ENCODE measurements at regions not wholly inside any gene's neighbourhood (a gene's known extent, or its start where the extent isn't known, plus 50 kb on each side); places are given as distances from the start of the nearest gene placed in this dataset.
"Not testable (repeated sequence)": the region's sequence is repeated elsewhere in the genome, so short reads cannot be mapped to it uniquely, and the experiment has no call there.

GRCh38 chr13:63838366-63839110 is 2422.9 kb upstream of the PCDH20 start:
- Histone ChIP-seq H3K27ac (no peak overlapping the region), H3K9ac (no peak overlapping the region), H4K20me1 (no peaks in the 10 kb centered on the region), H3K4me2 (no peak overlapping the region), H3K27me3 (no peaks in the 10 kb centered on the region), H3K4me1 (no peaks in the 10 kb centered on the region), H3K36me3 (no peaks in the 10 kb centered on the region), H3K4me3 (no peak overlapping the region), H3K9me3 (replicated peaks in 1 of 11) (peaks cover 56 to 63% (median 63%) of the 10 kb centered on the region in 11 experiments)
- no peak for TF ChIP-seq Cebpa-rat (IDR thresholded peaks at IDR 0.05)

- H3K36me3 ChIP-seq, H3K4me3 ChIP-seq, H3K9ac ChIP-seq, H3K27me3 ChIP-seq, H4K20me1 ChIP-seq, H3K27ac ChIP-seq, H3K4me2 ChIP-seq, H3K4me1 ChIP-seq: not testable (repeated sequence)
- H3K9me3 ChIP-seq (replicated peaks in 1 of 11), result peaks cover 50 to 55% (median 54%) of the 10 kb centered on the region in 11 experiments
Observed at GRCh38 chr13:63837701-63838100, 2422.1 kb upstream of the PCDH20 start.

- H3K4me1 ChIP-seq; H3K9ac ChIP-seq; H3K36me3 ChIP-seq; H3K9me3 ChIP-seq (replicated peaks in 1 of 11); H3K27me3 ChIP-seq; H3K27ac ChIP-seq; H3K4me2 ChIP-seq; H3K4me3 ChIP-seq; H4K20me1 ChIP-seq: not testable (repeated sequence)
Observed at GRCh38 chr13:63829609-63830008, 2414.0 kb upstream of the PCDH20 start.

GRCh38 chr13:63821785-63822184 is 2406.1 kb upstream of the PCDH20 start:
- not testable (repeated sequence) for H4K20me1 ChIP-seq; H3K9ac ChIP-seq; H3K9me3 ChIP-seq (replicated peaks in 1 of 11); H3K27ac ChIP-seq; H3K4me3 ChIP-seq; H3K27me3 ChIP-seq; H3K4me2 ChIP-seq; H3K36me3 ChIP-seq; H3K4me1 ChIP-seq

GRCh38 chr13:63811428-63812004 is 2395.9 kb upstream of the PCDH20 start:
- H3K27me3 ChIP-seq, H3K4me1 ChIP-seq, H4K20me1 ChIP-seq, H3K4me3 ChIP-seq, H3K4me2 ChIP-seq, H3K27ac ChIP-seq, H3K9ac ChIP-seq, H3K36me3 ChIP-seq: not testable (repeated sequence)
- H3K9me3 ChIP-seq (replicated peaks in 1 of 11), result peaks cover 0 to 11% (median 6%) of the 10 kb centered on the region in 11 experiments; a peak in 9 of 22 replicates

- not testable (repeated sequence) for H4K20me1 ChIP-seq; H3K27ac ChIP-seq; H3K36me3 ChIP-seq; H3K9me3 ChIP-seq (replicated peaks in 1 of 11); H3K4me1 ChIP-seq; H3K27me3 ChIP-seq; H3K9ac ChIP-seq; H3K4me3 ChIP-seq; H3K4me2 ChIP-seq
Observed at GRCh38 chr13:63791134-63791533, 2375.5 kb upstream of the PCDH20 start.

GRCh38 chr13:63774133-63774532 is 2358.5 kb upstream of the PCDH20 start:
- Histone ChIP-seq H3K36me3 (no peaks in the 10 kb centered on the region), H3K27me3 (no peaks in the 10 kb centered on the region), H3K4me2 (no peak overlapping the region), H3K27ac (no peak overlapping the region), H3K4me3 (no peak overlapping the region), H3K9me3 (replicated peaks in 1 of 11) (0 out of 22 replicates have a peak, but pooled peaks cover 0 to under 1% (median 0%) of the 10 kb centered on the region in 11 experiments), H3K4me1 (no peaks in the 10 kb centered on the region), H3K9ac (no peak overlapping the region), H4K20me1 (no peaks in the 10 kb centered on the region)
- no peak for TF ChIP-seq Cebpa-rat (IDR thresholded peaks at IDR 0.05)

GRCh38 chr13:63773476-63773875 is 2357.8 kb upstream of the PCDH20 start:
- no peak overlapping the region for H3K9ac ChIP-seq
- H3K36me3 ChIP-seq, result no peaks in the 10 kb centered on the region
- H3K4me1 ChIP-seq, result no peaks in the 10 kb centered on the region
- no peaks in the 10 kb centered on the region for H4K20me1 ChIP-seq
- H3K27me3 ChIP-seq, result no peaks in the 10 kb centered on the region
- H3K4me2 ChIP-seq, result no peak overlapping the region
- H3K27ac ChIP-seq, result no peak overlapping the region
- H3K4me3 ChIP-seq, result no peak overlapping the region
- TF ChIP-seq Cebpa-rat (IDR thresholded peaks at IDR 0.05), result no peak
- no peaks in the 10 kb centered on the region for H3K9me3 ChIP-seq (replicated peaks in 1 of 11)

GRCh38 chr13:63757683-63758082 is 2342.0 kb upstream of the PCDH20 start:
- not testable (repeated sequence) for H3K9me3 ChIP-seq (replicated peaks in 1 of 11); H3K4me1 ChIP-seq; H3K4me3 ChIP-seq; H4K20me1 ChIP-seq; H3K27ac ChIP-seq; H3K9ac ChIP-seq; H3K4me2 ChIP-seq; H3K36me3 ChIP-seq; H3K27me3 ChIP-seq

GRCh38 chr13:63749857-63750256 is 2334.2 kb upstream of the PCDH20 start:
- not testable (repeated sequence) for H3K27ac ChIP-seq; H3K4me1 ChIP-seq; H3K4me3 ChIP-seq; H4K20me1 ChIP-seq; H3K9me3 ChIP-seq (replicated peaks in 1 of 11); H3K27me3 ChIP-seq; H3K9ac ChIP-seq; H3K4me2 ChIP-seq; H3K36me3 ChIP-seq

- not testable (repeated sequence) for H4K20me1 ChIP-seq, H3K4me2 ChIP-seq, H3K27ac ChIP-seq, H3K27me3 ChIP-seq, H3K9ac ChIP-seq, H3K36me3 ChIP-seq, H3K4me3 ChIP-seq, H3K4me1 ChIP-seq
- peaks cover 37 to 48% (median 43%) of the 10 kb centered on the region in 11 experiments for H3K9me3 ChIP-seq (replicated peaks in 1 of 11)
Observed at GRCh38 chr13:63741814-63742101, 2326.1 kb upstream of the PCDH20 start.
